NCI-H2196 treated with DMSO at 0.1 percent for 48 hours (cell line): ENCODE measurements at regions not wholly inside any gene's neighbourhood (a gene's known extent, or its start where the extent isn't known, plus 50 kb on each side); places are given as distances from the start of the nearest gene placed in this dataset.

ENCODE experiments used
- DNase-seq: peaks from one replicate; lab custom pipeline; 2025; ENCODE audit not compliant: unreplicated experiment; lab: John Stamatoyannopoulos, UW

DNA sequence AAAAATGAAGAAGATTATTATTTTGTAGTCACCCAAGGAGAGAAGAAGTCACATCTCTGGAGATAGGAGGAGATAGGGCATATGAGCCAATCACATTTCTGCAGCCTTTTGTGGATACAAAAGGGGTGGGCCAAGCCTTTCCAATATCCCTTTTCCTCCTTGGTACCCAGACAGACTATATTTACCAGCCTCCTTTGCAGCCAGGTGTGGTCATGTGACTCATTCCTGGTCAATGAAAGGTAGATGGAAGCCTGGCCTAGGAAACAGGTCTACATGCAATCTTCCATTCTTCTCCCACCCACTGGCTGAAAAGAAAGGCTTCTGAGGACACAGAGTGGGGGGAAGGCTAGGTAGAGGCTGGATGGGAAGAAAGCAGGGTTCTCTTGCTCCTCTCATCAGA lies 58.1 kb upstream of the ERG start:
- no peak for DNase-seq

DNA sequence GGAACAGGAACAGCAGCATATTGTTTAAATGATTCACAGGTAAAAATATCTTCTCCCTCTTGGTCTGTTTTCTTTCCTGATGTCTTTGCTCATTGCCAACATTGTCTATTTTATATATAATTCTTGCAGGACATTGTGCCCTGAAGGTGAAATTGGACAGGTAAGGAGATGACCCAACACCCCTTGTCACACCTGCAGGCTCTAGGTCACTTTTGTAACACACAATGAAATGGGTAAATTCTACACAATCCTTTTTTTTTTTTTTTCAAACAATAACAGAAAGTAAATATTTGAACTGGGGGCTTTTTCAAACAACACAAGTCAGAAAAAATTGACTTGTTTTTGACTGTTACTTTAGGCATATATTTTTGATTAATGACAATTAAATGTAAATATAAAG lies 62.9 kb upstream of the ERG start:
- no peak for DNase-seq

DNA sequence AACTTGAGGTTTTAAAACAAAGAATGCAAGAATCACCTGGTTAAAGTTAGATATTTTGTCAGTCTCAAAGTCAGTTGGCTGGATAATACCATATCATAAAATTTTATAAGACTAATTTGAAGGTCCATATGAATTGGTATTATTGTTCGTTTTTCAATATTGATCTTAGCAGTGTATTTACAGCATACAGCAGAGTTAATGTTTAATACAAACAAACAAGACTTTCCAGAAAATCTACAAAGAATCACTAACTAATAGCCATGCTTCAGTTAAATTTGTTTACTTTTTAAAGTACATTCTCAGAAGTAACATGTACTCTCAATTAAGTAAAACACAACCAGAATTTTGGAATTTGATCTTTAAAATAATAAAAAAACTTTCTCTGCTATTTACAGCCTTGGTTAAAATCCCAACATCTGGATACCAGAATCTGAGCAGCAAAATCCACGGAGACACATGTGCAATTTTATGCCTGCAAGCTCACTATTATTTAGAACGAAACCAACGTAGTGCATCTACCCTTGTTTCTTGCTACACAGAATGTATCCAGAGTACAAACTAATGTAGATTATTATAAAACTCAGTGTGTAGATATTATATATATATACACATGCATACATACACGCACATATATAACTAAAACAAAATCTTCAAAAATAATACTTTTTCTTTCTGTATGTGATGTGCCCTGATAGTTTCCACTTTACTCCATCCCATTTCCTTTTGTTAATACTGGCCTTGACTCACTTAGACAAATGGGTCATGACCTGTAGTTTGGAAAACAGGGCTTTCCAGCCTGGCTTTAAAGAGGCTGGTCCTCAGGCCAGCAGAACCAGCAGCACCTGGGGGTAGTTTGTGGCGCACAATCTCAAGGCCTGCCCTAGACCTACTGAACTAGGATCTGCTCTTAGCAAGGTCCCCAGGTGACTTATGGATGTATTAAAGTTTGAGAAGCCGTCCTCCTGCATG lies 63.6 kb upstream of the ERG start:
- no peak for DNase-seq

DNA sequence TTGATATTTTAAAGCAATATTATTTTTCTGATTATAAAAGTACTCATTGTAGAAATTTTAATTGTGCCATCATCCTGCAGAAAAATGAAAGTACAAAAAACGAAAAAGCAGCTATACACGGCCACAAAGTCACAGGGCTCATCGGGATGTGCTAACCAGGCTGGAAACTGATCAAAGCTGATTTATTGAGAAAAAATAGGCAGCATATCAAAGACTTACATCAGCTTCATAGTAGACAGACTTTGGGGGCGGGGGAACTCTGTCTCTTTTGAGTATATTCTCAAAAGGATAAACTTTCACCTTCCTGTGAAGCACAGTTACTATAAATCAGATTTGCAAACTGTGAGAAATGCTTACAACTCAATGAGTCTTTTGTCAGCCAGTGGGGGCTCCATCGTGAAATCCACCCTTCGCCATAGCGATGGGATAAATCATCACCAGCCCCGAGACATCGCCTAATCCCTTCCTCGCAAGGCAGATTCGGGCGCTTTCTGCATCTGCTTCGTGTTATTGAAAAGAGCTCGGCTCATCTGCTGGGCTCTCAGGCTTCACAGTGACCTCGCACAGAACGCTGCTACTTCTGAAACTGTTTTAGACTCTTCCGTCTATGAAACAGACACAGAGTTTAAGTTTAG lies 69.2 kb upstream of the ERG start:
- DNase-seq, result no peak

DNA sequence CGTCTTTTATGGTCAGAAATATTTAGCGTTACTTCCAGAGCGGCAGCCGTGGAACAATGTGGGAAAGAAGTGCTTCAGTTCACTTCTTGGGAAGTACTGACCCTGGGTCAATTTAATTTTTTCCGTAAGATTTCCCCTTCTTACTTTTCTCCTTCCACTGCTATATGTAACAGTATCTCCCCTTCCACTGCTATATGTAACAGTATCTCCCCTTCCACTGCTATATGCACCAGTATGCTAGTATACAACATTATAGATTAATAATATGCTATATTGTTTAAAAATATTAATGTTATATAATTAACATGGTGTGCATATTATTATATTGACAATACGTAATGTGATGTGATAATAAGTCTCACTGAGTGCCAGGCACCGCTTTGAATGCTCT lies 69.7 kb upstream of the ERG start:
- no peak for DNase-seq

DNA sequence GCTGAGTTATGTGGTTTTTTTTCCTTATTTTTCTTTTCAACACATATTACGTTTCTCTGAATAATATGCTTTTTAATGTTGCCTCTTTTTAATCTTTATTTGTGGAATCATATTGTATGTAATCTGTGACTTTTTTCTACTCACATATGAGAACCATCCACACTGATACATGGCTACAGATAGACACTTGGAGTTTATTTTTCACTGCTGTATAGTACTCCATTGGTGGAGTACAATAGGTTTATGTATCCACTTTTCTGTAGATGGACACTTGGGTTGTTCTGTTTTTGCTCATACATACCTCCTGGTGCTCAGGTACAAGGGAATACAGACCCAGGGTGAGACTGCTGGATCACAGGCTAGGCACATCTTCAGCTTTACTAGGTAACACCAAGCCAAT lies 71.5 kb upstream of the ERG start:
- DNase-seq, result no peak

DNA sequence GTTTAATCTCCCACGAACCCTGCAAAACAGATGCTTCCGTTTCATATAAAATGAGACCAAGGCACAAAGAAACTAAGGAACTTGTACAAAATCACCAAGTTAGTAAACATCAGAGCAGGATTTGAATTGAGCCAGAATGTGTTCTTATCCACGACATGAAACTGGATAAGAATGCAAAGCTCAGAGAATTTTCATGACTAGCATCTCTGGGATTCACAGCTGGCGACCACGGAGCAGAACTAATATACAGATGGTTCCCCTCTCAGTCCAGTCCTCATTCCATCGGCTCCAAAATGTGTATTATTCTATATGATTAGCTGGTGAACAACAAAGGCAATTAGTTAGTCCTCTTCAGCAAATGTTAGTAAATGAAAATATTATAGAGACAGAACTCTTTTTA lies 72.3 kb upstream of the ERG start:
- DNase-seq, result no peak

DNA sequence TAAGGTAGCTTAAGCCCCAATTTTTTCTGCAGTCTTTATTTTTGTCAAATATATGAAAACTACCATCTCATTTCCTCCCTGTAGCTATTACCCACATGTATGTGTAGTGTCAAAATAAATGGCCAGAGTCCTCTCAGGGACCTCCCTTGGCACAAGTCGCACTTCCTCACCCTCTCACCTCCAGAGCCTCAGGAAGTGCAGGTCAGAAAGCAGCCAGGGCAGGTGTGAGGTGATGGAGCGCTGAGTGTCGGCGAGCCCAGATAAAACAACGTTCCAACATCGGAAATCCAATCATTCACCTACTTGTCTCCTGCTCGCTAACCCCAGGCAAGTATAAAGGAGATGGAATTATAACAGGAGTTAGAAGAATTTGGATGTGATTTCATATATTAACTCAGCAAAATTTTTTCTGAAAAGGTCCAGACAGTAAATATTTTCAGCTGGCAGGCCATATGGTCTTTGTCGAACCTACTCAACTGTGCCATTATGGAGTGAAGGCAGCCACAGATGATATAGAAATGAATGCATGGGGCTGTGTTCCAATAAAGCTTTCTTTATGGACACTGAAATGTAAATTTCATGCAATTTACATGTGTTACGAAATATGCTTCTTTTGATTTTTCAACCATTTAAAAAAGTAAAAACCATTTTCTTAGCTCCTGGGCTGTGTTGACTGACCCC lies 76.8 kb upstream of the ERG start:
- no peak for DNase-seq

DNA sequence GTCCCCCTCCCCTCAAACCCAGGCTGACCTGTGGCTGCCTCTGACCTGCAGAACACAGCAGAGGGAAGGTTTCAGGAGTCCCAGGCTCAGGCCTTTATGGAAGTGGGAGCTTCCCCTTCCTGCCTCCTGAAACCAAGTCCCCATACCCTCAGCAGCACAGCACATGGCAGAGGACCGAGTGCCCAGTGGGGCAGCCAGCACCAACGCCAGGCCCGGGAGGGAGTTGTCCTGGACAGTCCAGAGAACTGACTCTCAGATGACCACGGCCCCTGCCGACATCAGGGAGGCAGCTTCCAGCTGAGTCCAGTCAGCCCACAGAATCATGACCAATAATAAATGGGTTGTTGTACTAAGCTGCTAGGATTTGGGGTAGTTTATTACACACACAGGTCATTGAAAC lies 79.6 kb upstream of the ERG start:
- no peak for DNase-seq

DNA sequence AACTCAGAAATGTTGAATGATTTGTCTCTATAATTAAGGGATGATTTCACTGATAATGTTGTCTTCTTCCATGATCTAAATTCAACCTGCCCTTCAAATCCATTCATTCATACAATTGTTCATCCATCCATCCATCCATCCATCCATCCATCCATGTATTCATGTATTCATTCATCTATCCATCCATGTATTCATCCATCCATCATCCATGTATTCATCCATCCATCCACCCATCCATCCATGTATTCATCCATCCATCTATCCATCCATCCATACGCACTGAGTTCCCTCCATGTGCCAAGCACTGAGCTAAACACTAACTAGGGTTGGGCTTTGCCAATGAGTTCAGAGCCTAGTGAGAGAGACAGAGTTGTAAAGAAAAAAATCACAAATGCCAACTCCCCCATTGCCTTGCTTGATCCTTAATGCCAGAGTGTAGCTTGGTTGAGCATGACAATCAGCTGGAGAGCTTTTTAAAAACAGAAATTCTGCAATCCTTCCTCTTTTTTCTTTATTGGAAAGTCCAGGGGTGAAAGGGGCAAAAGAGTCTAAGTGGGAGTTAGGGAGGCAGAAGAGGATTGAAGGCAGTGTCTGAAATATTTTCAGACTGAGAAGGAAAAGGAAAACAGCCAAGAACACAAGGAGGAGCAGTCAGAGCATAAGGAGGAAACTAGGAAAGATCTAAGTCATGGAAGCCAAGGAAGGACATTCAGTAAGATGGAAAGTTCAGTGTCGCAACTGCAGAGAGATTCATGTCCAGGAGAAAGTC lies 92.4 kb upstream of the ERG start:
- DNase-seq, result no peak

DNA sequence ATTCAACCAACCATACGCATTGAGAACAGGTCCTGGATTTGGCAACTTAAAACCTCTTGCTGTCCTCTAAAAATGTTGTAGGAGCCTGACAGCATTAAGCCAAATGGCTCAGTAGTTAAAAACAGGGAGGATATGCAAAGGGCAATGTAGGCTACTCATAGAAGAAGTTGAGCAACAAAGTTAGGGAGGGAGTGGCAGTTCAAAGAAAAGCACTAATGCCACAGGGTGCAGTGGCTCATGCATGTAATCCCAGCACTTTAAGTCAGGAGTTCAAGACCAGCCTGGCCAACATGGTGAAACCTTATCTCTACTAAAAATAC lies 92.9 kb upstream of the ERG start:
- DNase-seq, result no peak

DNA sequence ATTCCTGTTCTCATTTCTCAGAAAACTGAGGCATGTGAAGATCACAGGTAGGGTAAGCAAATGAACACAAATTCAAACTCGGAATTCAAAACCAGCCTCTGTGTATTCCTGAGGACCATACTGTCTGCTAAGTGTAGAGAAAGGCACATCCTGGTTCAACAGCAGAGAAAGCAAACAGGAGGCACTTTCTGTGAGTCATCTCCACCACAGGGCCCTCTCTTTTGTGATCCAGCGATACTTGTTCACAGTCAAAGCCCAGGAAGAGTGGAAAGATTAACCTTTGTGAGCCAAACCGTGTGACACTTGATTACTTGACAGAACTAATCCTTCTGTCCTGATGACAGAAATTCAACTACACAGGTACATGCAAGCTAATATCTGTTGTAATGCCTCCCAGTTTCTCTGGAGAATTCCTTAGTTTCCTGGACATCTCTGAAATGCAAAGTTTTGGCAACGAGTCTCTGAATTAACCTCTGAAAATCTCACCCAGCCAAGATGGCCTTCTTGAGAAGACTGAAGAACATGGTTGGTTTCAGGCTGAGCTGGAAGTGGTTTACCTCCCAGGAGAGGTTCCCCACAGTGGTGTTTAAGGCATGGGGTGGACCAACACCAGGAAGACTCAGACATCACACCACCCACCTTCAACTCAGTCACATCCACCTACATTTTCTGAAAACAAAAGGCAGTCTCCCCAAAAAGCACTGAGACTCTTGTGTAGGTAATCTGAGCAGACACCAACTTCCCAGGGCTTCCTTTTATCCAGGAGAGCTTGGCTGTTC lies 98.2 kb upstream of the ERG start:
- no peak for DNase-seq

DNA sequence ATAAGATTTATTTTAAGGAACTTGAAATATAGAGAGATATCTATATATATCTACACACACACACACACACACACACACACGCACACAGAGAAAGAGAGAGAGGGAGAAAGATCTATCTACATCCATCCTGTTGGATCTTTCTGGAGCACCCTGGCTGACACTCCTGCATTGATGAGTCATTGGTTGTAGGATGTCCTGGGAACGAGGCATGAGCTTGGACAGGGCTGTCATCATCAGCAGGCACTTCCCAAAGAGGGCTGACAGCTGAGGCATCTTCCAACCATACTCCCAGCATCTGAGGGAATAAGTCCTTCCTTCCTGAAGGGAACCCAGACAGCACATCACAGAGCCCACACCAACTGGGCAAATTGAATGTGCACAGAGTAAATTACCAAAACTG lies 99.1 kb upstream of the ERG start:
- no peak for DNase-seq

DNA sequence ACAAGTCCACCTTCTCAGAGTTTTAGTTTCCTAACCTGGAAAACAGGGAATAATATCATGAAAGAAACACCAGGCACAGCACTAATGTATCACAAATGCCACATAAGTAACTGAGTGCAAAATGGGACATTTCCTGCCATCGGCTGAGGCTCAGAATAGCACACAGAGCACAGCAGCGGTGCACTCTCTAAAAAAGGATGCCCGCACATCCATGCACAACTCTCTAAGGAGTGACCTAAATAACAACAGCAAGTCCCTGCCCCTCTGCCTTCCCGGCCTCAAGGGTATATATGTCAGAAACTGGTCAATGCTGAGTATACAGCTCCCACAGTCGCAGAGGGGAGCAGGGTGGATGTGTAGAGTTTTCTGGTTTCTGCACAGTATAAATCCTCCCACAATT lies 100.1 kb upstream of the ERG start:
- no peak for DNase-seq

DNA sequence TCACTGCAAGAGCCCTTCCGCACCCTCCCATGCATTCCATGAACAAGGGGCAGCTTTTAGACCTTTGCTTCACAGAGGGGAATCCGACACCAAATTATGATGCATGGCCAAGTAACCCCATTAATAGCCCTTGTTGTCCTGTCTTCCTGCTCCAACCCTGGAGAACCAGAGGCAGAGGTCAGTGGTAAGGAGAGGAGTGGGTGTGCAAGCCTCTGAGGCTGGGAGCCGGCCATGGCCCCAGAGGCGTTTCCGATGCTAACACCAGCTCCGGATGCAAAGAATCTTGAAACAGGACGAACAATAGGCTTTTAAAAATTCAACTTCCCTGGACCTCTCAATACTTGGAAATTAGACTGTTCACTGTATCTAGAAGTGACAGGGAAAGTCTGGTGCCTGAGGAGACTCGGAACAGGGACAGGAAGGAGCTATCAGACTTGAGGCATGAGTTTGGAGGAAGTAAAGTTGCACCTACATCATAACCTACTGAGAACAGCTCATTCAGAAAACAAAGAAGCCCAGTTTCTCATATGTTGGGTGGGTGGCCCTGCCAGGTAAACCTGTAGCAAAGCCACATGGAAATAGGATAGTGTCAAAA lies 101.2 kb upstream of the ERG start:
- no peak for DNase-seq

DNA sequence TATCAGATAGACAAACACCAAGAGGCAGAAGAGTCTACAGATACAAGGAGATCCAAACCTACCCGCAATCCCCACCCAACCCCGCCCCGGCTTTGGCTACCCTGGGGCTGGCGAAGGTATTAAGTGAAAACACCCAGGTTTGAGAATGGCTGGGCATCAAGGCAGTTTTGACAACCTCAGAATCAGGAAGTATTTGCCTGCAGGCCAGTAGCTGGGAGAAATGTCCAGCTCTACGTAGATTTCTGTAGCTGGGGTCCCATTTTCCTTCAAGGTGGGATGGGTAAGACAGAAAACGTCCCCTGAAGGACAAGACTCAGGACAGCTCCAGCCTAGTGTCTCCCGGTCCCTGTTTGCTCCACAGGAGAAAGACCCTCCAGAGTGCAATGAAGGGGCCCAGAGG lies 101.8 kb upstream of the ERG start:
- no peak for DNase-seq

DNA sequence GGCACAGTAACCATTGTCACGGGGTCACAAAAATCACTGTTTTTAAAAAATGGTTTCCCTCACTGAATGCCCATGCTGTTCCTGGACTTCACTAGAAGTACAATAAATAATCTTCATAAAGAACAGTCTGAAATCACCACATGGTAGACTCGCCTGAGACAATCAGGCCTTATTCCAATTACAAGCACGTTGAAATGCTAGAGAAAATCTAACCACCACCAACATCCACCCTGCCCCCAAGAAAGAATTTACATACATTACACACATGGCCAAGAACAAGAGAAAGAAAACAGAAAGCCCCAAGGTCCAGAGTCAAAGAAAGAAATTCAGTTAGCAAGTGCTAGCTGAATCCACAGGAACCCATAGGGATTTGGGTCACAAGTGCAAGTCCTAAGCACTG lies 107.0 kb upstream of the ERG start:
- DNase-seq, result no peak

DNA sequence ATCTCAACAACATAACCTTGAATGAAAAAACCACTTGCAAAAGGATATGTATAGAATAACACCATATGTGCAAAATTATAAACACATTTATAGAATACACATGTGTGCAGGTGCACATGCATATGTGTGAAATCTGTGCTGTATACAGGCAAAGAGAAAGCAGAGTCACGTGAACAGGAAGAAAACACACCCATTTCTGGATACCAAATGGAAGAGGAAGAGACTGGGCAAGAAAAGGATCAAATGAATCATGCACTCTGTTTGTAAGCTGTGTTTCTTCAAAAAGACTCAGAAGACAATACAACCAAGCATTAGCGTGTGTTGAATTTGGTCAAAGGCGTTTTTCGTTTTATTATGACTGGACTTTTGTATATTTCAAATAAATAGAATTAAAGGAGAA lies 111.3 kb upstream of the ERG start:
- DNase-seq, result no peak

DNA sequence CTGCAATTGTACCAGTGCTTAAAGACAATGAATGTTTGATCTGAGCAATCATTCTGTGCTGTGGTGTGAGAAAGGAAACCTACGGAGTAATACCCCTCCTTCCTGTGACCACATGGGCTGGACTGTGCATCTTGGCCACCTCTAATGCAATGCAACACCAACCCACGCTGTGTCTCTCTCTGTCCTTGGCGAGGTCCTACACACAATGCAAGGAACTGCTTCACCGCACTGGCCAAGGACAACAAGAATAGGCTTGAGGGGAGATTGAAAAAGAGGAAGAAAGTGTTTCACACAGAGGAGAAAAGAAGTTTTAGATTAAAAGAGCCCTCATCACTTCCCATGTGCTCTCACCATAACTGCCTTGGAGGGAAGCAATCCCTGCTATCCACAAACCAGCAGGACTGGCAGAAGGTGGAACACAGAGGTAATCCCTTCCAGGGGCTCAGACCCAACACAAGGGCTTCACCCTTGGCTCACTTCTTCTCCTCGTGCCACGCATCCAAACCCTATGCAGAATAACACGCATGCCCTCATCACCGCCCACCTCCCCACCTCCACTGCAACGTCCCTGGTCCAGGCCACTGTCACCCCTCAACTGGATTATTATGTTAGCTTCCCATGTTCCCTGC lies 112.5 kb upstream of the ERG start:
- DNase-seq, result no peak

DNA sequence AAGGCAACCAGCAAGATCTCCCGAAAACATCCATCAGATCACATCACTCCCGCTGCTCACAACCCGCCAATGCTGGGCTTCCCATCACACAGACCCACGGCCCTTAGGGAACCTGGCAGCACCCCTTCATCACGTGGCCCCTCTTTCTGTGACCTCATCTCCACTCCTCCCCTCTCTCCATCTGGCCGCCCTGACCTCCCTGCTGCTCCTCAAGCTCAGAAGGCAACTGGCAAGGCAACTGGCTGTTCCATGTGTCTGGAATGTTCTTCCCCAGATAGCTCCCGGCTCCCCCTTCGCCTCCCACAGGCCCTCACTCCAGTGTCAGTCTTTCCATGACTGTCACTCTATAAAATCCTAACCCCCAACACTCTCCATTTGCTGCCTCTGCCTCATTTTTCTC lies 113.0 kb upstream of the ERG start:
- no peak for DNase-seq
